ENCODE measurements at regions not wholly inside any gene's neighbourhood (a gene's known extent, or its start where the extent isn't known, plus 50 kb on each side); places are given as distances from the start of the nearest gene placed in this dataset.

DNA sequence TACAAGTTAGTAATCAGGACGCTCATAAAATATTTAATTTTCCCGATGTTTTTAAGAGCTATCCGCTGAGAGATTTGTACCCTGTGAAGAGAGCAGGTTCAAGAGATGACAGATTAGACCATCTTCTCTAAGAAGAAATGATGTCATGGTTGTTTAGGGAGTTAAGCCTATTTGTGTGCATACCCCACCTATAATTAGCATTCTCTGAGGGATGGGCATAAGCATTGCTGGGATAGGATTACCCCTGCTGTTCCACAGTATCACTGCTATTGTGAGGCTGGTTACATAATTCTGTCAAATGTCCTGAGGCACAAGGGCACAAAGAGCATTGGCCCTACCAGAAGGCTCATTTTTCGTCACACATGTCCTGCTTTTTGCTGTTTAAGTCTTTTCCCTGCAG, 687.0 kb downstream of the CETN3 start:
- TF ChIP-seq, protein P1, sequence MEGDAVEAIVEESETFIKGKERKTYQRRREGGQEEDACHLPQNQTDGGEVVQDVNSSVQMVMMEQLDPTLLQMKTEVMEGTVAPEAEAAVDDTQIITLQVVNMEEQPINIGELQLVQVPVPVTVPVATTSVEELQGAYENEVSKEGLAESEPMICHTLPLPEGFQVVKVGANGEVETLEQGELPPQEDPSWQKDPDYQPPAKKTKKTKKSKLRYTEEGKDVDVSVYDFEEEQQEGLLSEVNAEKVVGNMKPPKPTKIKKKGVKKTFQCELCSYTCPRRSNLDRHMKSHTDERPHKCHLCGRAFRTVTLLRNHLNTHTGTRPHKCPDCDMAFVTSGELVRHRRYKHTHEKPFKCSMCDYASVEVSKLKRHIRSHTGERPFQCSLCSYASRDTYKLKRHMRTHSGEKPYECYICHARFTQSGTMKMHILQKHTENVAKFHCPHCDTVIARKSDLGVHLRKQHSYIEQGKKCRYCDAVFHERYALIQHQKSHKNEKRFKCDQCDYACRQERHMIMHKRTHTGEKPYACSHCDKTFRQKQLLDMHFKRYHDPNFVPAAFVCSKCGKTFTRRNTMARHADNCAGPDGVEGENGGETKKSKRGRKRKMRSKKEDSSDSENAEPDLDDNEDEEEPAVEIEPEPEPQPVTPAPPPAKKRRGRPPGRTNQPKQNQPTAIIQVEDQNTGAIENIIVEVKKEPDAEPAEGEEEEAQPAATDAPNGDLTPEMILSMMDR (conservative IDR thresholded peaks at IDR 0.05; ENCODE audit: low read length), result no peak
- TF ChIP-seq EZH2phosphoT487 (IDR thresholded peaks at IDR 0.05; ENCODE audit: borderline replicate concordance, low read depth, low read length), result no peak

All from OCI-LY7 (cell line).